SW480 (cell line): ENCODE measurements at regions not wholly inside any gene's neighbourhood (a gene's known extent, or its start where the extent isn't known, plus 50 kb on each side); places are given as distances from the start of the nearest gene placed in this dataset.

Experiments
- DNase-seq: peaks from one replicate; pipeline ENCODE4 v3.0.0-alpha.2; 2016; ENCODE audit warnings: low spot score

DNA sequence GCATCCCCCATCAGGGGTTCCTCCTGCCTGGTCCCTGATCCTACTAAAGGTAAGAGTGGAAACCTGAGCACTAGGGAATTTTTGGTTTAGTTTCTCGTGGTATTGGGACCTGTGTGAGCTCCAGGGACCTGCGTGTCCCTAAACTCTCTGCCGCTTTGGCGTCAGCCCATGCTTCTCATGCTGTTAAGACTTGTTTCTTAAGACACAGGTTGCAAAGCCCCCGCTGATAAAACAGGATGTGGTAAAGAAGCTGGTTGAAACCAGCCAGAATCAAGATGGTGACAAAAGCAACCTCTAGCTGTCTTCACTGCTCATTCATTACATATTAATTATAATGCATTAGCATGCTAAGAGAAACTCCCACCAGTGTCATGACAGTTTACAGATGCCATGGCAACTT, 64.6 kb downstream of the LYZL4 start:
- no peak for DNase-seq

- peak; percentile 15 for DNase-seq
Measured at GRCh38 chr3:42340466-42340865, 69.9 kb downstream of the LYZL4 start.

- DNase-seq: no peak
Measured at GRCh38 chr3:42339321-42339720, 71.1 kb downstream of the LYZL4 start.

DNA sequence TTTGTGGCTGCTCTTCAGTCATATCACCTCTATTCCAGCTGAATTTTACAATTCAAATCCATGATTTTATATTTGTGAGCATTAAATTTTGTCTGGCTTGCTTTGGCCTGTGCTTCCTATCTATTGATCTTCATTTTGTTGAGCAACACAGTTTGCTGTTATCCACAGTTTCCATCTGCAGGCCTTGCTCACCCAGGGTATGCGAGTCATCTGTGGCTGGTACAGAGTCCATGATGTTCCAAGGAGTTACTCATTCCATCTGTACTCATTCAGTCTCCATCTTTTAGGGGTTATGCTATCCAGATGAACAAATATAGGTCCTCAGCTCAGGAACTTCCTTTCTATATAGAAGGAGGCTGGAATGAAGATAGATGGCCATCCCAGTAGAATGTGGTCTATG, 70.1 kb upstream of the CCK start:
- no peak for DNase-seq

DNA sequence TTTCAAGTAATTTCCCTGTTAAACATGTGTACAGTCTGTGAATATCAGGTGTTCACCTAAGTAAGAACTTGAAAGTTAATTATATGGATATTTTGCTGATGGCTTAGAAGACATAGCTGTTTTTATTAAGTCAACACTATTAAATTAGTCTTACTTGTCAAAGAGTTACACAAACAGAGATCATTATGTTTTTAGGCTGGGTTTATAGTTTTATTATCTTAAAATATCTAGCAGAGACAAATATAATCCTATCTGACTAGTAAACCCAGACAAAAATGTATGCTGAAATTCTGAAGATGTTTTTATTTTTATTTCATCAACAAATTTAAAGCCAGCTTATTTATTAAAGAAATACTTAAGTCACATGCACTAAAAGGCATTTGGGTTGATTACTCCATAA, 51.2 kb upstream of the CCK start:
- DNase-seq: no peak
